ENCODE measurements at regions not wholly inside any gene's neighbourhood (a gene's known extent, or its start where the extent isn't known, plus 50 kb on each side); places are given as distances from the start of the nearest gene placed in this dataset.

DNA sequence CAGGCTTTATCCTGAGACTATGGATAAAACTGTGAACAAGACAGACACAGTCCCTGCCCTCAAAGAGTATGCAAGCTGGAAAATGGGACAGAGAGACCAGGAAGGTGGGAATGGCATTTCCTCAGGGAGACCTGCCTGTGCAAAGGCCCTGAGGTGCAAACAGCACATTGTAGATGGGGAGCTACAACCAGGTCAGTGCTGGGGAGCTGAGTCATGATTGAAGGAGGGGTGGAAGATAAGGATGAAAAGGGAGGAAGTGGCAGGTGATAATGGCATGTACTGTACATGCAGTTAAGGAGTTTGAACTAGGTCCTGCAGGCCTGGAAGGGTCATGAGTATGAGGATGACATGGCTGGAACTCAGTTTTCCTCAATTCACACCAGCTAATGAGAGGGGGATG, 75.5 kb upstream of the BOD1 start:
- no peak for DNase-seq

DNA sequence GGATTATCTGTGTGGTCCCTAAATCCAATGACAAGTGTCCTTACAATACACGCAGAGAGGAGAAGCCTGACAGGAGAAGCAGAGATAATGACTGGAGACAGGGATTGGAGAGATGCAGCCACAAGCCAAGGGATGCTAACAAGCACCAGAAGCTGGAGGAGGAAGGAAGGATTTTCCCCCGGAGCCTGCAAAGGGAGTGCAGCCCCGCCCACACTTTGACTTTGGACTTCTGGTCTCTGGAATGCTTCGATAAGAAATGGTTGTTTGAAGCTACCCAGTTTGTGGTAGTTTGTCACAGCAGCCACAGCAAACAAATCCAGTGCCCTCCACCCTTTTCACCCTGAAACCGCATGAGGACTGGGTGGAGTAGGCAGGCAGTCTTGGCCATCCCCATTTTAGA, 77.2 kb upstream of the BOD1 start:
- DNase-seq = no peak

GRCh38 chr5:173696216-173696615, 79.8 kb upstream of the BOD1 start:
- no peak for DNase-seq

DNA sequence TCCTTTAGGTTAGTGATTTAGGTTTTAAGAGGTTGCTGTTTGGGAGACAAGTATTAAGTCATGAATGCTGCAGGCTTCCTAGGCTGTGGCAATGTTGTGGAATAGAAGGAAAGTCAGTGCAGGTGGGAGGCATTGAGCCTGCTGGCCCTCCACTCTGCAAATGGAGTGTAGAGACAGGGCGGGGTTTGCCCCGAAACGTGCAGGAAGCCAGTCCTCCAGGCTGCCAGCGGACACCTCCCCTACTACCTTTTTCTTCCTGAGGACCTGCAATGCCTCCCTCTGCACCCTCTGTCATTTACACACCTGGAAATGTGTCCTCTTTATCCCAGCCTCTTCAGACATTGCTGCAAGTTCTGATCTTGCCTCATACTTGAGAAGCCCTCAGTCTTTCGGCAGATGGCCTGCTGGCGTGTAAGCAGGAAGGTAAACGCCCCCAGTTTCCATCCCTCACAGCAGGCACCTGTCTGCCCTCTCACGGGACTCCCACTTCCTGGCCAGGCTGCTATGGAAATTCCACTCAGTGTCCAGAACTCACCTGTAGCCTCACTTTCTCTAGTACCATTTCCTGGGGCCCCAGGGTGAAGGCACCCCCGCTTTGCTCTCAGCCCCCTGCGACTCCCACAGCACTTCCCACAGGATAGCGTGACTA, 81.6 kb upstream of the BOD1 start:
- no peak for DNase-seq

DNA sequence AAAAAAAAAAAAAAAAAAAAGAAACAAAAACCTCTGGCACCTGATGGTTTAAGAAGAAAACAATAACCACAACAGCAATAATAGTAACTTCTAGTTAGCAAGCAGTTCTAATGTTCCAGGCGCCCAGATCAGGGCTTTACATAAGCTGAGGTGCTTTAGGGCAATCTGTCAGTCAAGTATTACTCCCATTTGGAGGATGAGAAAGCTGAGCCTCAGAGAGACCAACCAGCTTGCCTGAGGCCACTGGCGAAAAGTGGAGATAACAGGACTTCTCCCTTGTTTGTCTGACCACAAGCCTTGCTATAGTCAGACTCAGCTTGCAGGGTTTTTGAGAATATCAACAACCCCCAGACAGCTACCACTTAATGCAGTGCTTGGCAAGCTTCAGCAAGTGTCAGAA, 83.5 kb upstream of the BOD1 start:
- DNase-seq = no peak

DNA sequence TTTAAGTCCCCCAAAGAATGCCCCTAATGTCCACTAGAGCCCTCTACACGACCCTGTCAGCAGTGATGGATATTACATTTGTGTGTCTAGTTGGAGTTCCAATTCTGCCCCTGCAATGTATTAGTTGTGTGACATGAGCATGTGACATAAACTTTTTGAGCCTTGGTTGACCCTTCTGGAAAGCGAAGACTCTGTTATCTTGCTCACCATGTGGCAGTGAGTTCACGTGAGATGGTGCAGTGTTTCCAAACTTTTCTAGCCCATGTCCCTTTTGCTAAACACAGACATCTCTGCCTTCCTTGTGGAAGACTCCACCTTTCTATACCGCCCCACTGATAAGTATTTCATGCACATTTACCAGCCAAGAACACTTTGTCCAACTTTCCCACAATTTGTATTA, 87.0 kb upstream of the BOD1 start:
- DNase-seq = no peak

- DNase-seq = no peak
Measured at GRCh38 chr5:173704615-173705511, 88.4 kb upstream of the BOD1 start.

DNA sequence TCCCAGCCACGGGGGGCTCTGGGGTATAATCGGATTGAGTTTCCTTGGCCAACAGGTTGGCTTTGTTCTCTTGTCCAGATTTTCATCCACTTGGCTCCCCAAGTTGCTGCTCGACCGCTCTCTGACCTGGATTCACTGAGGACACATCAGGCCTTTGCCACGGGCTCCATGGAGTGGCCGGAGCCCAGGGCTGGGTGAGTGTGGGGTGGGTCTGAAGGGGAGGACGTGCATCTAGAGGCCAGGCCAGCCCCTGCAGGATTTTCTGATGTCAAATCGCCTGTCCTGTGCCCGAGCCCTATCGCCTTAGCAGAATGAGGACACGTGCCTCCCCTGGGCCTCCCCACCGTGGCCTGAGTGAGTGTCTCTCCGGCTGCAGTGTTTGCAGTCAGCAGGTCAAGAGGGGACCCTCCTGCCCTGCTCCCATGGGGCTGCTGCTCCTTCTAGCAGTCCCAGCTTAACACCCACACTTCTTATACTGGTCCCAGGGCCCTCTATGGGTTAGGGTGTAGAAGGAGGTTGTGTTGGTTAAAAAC, 89.1 kb upstream of the BOD1 start:
- no peak for DNase-seq

GRCh38 chr5:173706700-173707099, 90.2 kb upstream of the BOD1 start:
- no peak for DNase-seq

DNA sequence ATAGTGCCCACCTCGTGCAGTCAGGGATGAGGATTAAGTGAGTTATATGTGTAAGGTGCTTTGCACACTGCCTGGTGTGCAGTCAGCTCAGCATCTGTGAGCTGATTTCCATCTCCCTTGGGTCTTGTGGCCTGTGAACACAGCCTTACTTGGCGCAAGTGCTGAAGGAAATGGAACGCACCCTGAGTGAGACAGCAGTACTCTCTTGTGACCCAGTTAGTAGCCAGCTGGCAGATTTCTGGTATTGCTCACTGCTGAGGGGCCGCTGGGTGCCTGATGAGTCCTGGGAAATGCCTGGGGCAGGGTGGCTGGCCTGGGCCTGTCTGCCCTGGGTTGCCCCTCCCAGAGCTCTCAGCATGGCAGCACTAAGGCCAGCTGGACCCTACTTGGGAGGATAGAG, 90.9 kb upstream of the BOD1 start:
- DNase-seq = no peak

GRCh38 chr5:173709145-173709544, 92.7 kb upstream of the BOD1 start:
- no peak for DNase-seq

GRCh38 chr5:173709761-173710160, 93.3 kb upstream of the BOD1 start:
- no peak for DNase-seq

DNA sequence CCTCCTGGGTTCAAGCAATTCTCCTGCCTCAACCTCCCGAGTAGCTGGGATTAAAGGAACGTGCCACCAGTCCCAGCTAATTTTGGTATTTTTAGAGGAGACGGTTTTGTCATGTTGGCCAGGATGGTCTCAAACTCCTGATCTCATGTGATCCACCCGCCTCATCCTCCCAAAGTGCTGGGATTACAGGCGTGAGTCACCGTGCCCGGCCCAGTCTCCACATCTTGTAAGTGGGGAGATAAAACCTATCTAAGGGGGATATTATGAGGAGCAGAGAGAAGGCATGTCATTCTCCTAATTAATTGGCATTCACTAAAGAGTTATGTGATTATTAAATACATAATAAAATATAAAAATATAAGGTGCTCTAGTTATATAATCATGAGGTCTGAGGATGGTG, 94.1 kb upstream of the BOD1 start:
- no peak for DNase-seq

GRCh38 chr5:173711466-173711865, 95.0 kb upstream of the BOD1 start:
- DNase-seq = no peak

GRCh38 chr5:173712609-173713175, 96.2 kb upstream of the BOD1 start:
- no peak for DNase-seq

- no peak for DNase-seq
Measured at GRCh38 chr5:173714551-173715428, 98.3 kb upstream of the BOD1 start.

DNA sequence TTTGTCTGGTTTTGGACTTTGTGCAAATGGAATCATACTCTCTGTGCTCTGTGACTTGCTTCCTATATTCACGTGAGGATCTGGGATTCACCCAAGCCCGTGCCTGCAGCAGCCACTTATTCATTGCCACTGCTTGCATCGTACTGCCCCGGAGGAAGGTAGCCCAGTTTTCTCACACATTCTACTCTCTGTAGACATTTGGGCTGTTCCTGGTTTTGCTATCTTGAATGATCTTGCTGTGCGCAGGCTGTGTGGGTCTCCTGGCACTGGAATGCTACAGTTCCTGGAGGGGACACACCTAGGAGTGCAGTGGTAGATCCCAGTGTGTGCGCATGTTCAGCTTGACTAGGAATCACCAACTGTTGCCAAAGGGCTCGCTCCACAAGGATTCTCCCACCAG, 99.2 kb upstream of the BOD1 start:
- no peak for DNase-seq

DNA sequence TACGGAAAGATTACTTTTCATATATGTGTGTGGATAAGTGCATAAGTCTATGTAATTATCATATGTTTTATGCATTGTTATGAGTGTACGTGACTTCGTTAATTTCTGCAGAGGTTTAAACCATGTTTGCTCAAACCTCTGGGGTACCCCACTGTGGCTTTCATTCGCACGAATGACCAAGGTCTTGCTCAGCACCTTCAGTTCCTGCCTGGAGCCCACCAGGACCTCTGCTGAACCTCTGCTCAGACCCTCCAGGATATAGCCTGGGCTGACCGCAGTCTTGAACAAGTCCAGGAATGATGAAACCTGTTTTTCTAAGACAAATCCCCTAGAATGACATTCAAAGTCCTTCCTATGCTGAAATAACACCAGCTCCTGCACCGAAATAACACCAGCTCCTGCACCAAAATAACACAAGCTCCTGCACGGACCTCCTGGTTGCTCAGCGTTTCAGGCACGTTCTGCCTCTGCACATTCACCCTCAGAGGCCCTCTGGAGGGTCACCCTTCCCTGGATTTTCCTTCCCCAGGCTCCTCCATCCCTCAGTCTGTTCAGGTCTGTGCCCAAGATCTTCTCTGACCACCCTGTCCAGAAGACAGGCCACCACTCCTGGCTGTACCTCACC, 99.7 kb upstream of the BOD1 start:
- no peak for DNase-seq

GRCh38 chr5:173717959-173718358, 101.5 kb upstream of the BOD1 start:
- no peak for DNase-seq

- no peak for DNase-seq
Measured at GRCh38 chr5:173718469-173718868, 102.0 kb upstream of the BOD1 start.

DNA sequence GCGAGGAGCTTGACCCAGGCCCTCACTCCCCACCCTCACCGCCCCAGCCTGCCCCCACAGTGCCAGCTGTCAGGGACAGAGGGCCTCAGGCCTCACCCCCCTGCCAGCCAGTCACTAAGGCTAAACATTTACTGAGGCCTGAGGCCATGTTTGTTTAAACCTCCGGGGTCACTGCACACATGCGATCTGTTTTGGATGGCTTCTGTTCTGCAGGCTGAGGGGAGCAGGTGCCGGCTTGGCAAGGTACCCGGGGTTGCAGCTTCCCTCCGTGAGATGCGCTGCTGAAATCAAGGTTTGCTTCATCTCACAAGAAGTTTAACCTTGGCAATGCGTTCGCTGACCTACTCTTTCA, 103.3 kb upstream of the BOD1 start:
- no peak for DNase-seq

GRCh38 chr5:173720286-173720952, 104.0 kb upstream of the BOD1 start:
- no peak for DNase-seq
